Astrocyte (in vitro differentiated cells and primary cell): ENCODE measurements at regions not wholly inside any gene's neighbourhood (a gene's known extent, or its start where the extent isn't known, plus 50 kb on each side); places are given as distances from the start of the nearest gene placed in this dataset.

Source experiments
- EZH2 ChIP-seq: IDR thresholded peaks from 2 replicates; pipeline ENCODE4 v1.6.1; 2012; ENCODE audit warnings: mild to moderate bottlenecking, low read length, inconsistent platforms; ENCODE audit not compliant: insufficient read depth
- TF ChIP-seq, protein P1 (sequence below): IDR thresholded peaks from 2 replicates; pipeline ENCODE4 v1.5.1; 2011; ENCODE audit warnings: low read depth, mild to moderate bottlenecking, inconsistent platforms, low read length, moderate library complexity; ENCODE audit not compliant: insufficient read depth

DNA sequence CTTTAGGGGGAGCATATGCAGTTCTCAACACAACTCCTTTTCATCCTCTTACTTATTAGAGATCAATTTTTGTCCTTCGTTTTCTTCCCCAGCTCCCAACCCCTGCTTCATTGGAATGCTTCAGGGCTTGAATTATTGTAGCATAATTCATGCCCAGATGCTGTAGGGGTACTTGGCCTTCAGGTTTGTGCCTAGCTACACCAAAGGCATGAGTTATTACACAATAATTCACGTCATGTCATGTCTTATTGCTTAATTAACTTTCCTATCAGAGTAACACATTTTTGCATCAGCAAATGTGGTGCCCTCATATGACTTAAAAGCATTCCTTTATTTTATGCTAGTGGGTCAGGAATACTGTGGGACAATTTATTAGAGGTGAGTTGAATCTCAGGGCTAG lies 507.2 kb downstream of the NFIB start:
- TF ChIP-seq, protein P1, sequence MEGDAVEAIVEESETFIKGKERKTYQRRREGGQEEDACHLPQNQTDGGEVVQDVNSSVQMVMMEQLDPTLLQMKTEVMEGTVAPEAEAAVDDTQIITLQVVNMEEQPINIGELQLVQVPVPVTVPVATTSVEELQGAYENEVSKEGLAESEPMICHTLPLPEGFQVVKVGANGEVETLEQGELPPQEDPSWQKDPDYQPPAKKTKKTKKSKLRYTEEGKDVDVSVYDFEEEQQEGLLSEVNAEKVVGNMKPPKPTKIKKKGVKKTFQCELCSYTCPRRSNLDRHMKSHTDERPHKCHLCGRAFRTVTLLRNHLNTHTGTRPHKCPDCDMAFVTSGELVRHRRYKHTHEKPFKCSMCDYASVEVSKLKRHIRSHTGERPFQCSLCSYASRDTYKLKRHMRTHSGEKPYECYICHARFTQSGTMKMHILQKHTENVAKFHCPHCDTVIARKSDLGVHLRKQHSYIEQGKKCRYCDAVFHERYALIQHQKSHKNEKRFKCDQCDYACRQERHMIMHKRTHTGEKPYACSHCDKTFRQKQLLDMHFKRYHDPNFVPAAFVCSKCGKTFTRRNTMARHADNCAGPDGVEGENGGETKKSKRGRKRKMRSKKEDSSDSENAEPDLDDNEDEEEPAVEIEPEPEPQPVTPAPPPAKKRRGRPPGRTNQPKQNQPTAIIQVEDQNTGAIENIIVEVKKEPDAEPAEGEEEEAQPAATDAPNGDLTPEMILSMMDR = no peak
- no peak for TF ChIP-seq EZH2
